ENCODE measurements at regions not wholly inside any gene's neighbourhood (a gene's known extent, or its start where the extent isn't known, plus 50 kb on each side); places are given as distances from the start of the nearest gene placed in this dataset.

GRCh38 chr17:15112846-15113617 is 152.1 kb downstream of the PMP22 start:
- Histone ChIP-seq H3K9ac (ENCODE audit: low read length) (no peak overlapping the region), H3F3A (ENCODE audit: insufficient read depth, low read length) (no peaks in the 10 kb centered on the region), H3K27ac (ENCODE audit: low read length) (no peak overlapping the region), H4K20me1 (ENCODE audit: insufficient read depth, low read length) (no peaks in the 10 kb centered on the region), H3K36me3 (replicated peaks; ENCODE audit: insufficient read depth, low read length) (no peaks in the 10 kb centered on the region), H3K4me1 (ENCODE audit: low read length) (no peaks in the 10 kb centered on the region), H3K9me2 (replicated peaks; ENCODE audit: insufficient read depth, low read length) (no peaks in the 10 kb centered on the region), H3K27me3 (replicated peaks; ENCODE audit: insufficient read depth, low read length) (no peaks in the 10 kb centered on the region), H3K9me3 (replicated peaks; ENCODE audit: insufficient read depth, low read length) (no peaks in the 10 kb centered on the region), H2AFZ (ENCODE audit: low read length) (no peak overlapping the region), H3K79me2 (ENCODE audit: low read length) (no peaks in the 10 kb centered on the region), H3K4me3 (ENCODE audit: low read length) (no peak overlapping the region), H3K4me2 (ENCODE audit: low read depth, low read length) (no peak overlapping the region)
- no peak for TF ChIP-seq EZH2phosphoT487 (IDR thresholded peaks at IDR 0.05; ENCODE audit: low read length)
- TF ChIP-seq, protein P1, sequence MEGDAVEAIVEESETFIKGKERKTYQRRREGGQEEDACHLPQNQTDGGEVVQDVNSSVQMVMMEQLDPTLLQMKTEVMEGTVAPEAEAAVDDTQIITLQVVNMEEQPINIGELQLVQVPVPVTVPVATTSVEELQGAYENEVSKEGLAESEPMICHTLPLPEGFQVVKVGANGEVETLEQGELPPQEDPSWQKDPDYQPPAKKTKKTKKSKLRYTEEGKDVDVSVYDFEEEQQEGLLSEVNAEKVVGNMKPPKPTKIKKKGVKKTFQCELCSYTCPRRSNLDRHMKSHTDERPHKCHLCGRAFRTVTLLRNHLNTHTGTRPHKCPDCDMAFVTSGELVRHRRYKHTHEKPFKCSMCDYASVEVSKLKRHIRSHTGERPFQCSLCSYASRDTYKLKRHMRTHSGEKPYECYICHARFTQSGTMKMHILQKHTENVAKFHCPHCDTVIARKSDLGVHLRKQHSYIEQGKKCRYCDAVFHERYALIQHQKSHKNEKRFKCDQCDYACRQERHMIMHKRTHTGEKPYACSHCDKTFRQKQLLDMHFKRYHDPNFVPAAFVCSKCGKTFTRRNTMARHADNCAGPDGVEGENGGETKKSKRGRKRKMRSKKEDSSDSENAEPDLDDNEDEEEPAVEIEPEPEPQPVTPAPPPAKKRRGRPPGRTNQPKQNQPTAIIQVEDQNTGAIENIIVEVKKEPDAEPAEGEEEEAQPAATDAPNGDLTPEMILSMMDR (IDR thresholded peaks at IDR 0.05; ENCODE audit: low read length): no peak
- no peak for TF ChIP-seq EZH2 (optimal IDR thresholded peaks at IDR 0.05; ENCODE audit: low read depth, low read length)
- no peak for DNase-seq

DNA sequence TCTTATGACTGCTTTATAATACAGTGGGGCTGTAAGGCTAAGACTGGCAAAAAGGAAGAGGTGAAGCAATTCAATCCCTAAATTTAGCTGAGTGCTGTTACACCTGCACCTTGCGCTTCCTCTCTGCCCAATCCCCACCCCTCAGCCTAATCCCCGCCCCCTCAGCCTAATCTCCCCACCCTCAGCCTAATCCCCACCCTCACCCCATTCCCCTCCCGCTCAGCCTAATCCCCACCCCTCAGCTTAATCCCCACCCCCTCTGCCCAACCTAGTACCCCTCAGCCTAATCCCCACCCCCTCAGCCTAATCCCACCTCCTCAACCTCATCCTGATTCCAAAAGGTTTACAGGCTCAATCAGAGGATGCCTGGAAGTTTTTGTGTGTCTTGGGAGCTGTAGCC is 155.5 kb downstream of the PMP22 start:
- Histone ChIP-seq H3K9ac (ENCODE audit: low read length) (no peak overlapping the region), H3K79me2 (ENCODE audit: low read length) (no peaks in the 10 kb centered on the region), H3K9me2 (replicated peaks; ENCODE audit: insufficient read depth, low read length) (no peaks in the 10 kb centered on the region), H2AFZ (ENCODE audit: low read length) (no peak overlapping the region), H4K20me1 (ENCODE audit: insufficient read depth, low read length) (no peaks in the 10 kb centered on the region), H3K9me3 (replicated peaks; ENCODE audit: insufficient read depth, low read length) (no peaks in the 10 kb centered on the region), H3K27me3 (replicated peaks; ENCODE audit: insufficient read depth, low read length) (no peaks in the 10 kb centered on the region), H3K36me3 (replicated peaks; ENCODE audit: insufficient read depth, low read length) (no peaks in the 10 kb centered on the region), H3K4me2 (ENCODE audit: low read depth, low read length) (no peak overlapping the region), H3K27ac (ENCODE audit: low read length) (no peak overlapping the region), H3K4me3 (ENCODE audit: low read length) (no peak overlapping the region), H3K4me1 (ENCODE audit: low read length) (no peaks in the 10 kb centered on the region), H3F3A (ENCODE audit: insufficient read depth, low read length) (no peaks in the 10 kb centered on the region)
- DNase-seq: no peak
- TF ChIP-seq, protein P1 (IDR thresholded peaks at IDR 0.05; ENCODE audit: low read length): no peak
- TF ChIP-seq EZH2 (optimal IDR thresholded peaks at IDR 0.05; ENCODE audit: low read depth, low read length) (no peak), EZH2phosphoT487 (IDR thresholded peaks at IDR 0.05; ENCODE audit: low read length) (no peak)

DNA sequence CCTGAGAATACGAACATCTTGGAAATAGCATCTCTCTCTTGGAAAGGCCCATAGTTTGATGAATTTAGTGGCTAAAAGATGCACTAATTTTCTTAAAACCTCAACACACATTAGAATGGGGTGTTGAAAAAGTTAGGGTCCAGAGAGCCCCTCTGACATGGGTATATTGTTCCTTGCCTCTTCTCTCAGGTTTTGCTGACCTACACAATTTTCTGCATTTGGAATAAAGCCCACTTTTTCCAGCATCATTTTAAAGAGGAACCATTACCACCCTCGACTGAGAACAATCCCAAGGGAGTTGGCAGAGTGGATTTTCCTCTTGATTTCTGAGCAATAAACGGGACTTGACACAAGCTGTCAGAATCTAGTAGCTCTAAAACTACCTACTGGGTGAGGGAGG is 156.1 kb downstream of the PMP22 start:
- no peak for DNase-seq
- no peaks in the 10 kb centered on the region for H3K79me2 ChIP-seq (ENCODE audit: low read length)
- H3K9me3 ChIP-seq (replicated peaks; ENCODE audit: insufficient read depth, low read length): no peaks in the 10 kb centered on the region
- no peaks in the 10 kb centered on the region for H3K4me1 ChIP-seq (ENCODE audit: low read length)
- no peak overlapping the region for H3K4me2 ChIP-seq (ENCODE audit: low read depth, low read length)
- no peaks in the 10 kb centered on the region for H3F3A ChIP-seq (ENCODE audit: insufficient read depth, low read length)
- H3K36me3 ChIP-seq (replicated peaks; ENCODE audit: insufficient read depth, low read length): no peaks in the 10 kb centered on the region
- no peaks in the 10 kb centered on the region for H3K9me2 ChIP-seq (replicated peaks; ENCODE audit: insufficient read depth, low read length)
- H3K27ac ChIP-seq (ENCODE audit: low read length): no peak overlapping the region
- H3K4me3 ChIP-seq (ENCODE audit: low read length): no peak overlapping the region
- H4K20me1 ChIP-seq (ENCODE audit: insufficient read depth, low read length): no peaks in the 10 kb centered on the region
- TF ChIP-seq EZH2 (optimal IDR thresholded peaks at IDR 0.05; ENCODE audit: low read depth, low read length): no peak
- no peaks in the 10 kb centered on the region for H3K27me3 ChIP-seq (replicated peaks; ENCODE audit: insufficient read depth, low read length)
- H2AFZ ChIP-seq (ENCODE audit: low read length): no peak overlapping the region
- no peak overlapping the region for H3K9ac ChIP-seq (ENCODE audit: low read length)

- Histone ChIP-seq H3K27me3 (replicated peaks; ENCODE audit: insufficient read depth, low read length) (no peaks in the 10 kb centered on the region), H3K9me3 (replicated peaks; ENCODE audit: insufficient read depth, low read length) (no peaks in the 10 kb centered on the region), H3K9ac (ENCODE audit: low read length) (no peak overlapping the region), H3K4me3 (ENCODE audit: low read length) (no peak overlapping the region), H3K4me1 (ENCODE audit: low read length) (no peaks in the 10 kb centered on the region), H2AFZ (ENCODE audit: low read length) (no peak overlapping the region), H4K20me1 (ENCODE audit: insufficient read depth, low read length) (no peaks in the 10 kb centered on the region), H3K79me2 (ENCODE audit: low read length) (no peaks in the 10 kb centered on the region), H3F3A (ENCODE audit: insufficient read depth, low read length) (no peaks in the 10 kb centered on the region), H3K4me2 (ENCODE audit: low read depth, low read length) (no peak overlapping the region), H3K36me3 (replicated peaks; ENCODE audit: insufficient read depth, low read length) (no peaks in the 10 kb centered on the region), H3K27ac (ENCODE audit: low read length) (no peak overlapping the region), H3K9me2 (replicated peaks; ENCODE audit: insufficient read depth, low read length) (no peaks in the 10 kb centered on the region)
- DNase-seq: no peak
- TF ChIP-seq, protein P1 (IDR thresholded peaks at IDR 0.05; ENCODE audit: low read length): no peak
- TF ChIP-seq EZH2phosphoT487 (IDR thresholded peaks at IDR 0.05; ENCODE audit: low read length) (no peak), EZH2 (optimal IDR thresholded peaks at IDR 0.05; ENCODE audit: low read depth, low read length) (no peak)
Observed at GRCh38 chr17:15106540-15106939, 158.6 kb downstream of the PMP22 start.
